ENCODE measurements at regions not wholly inside any gene's neighbourhood (a gene's known extent, or its start where the extent isn't known, plus 50 kb on each side); places are given as distances from the start of the nearest gene placed in this dataset.

DNA sequence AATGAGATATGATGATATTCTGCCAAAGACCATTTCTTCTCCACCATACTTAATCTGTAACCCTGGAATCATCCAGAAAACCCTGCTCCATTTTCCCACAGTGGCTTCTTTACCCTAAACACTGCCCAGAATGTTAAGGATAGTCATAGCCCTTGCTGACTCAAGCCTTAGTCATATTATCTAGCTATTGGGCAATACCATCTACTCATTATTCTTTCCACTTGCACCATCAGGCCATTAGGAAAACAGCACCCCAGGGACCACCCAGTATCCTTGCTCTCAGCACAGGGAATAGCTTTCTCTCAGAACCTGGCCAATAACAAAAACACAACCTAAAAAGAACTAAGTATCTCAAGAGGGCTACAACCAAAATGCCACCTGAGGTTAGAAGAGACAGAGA, 445.7 kb upstream of the SLC14A2 start (continued):
- TF ChIP-seq, protein P1, sequence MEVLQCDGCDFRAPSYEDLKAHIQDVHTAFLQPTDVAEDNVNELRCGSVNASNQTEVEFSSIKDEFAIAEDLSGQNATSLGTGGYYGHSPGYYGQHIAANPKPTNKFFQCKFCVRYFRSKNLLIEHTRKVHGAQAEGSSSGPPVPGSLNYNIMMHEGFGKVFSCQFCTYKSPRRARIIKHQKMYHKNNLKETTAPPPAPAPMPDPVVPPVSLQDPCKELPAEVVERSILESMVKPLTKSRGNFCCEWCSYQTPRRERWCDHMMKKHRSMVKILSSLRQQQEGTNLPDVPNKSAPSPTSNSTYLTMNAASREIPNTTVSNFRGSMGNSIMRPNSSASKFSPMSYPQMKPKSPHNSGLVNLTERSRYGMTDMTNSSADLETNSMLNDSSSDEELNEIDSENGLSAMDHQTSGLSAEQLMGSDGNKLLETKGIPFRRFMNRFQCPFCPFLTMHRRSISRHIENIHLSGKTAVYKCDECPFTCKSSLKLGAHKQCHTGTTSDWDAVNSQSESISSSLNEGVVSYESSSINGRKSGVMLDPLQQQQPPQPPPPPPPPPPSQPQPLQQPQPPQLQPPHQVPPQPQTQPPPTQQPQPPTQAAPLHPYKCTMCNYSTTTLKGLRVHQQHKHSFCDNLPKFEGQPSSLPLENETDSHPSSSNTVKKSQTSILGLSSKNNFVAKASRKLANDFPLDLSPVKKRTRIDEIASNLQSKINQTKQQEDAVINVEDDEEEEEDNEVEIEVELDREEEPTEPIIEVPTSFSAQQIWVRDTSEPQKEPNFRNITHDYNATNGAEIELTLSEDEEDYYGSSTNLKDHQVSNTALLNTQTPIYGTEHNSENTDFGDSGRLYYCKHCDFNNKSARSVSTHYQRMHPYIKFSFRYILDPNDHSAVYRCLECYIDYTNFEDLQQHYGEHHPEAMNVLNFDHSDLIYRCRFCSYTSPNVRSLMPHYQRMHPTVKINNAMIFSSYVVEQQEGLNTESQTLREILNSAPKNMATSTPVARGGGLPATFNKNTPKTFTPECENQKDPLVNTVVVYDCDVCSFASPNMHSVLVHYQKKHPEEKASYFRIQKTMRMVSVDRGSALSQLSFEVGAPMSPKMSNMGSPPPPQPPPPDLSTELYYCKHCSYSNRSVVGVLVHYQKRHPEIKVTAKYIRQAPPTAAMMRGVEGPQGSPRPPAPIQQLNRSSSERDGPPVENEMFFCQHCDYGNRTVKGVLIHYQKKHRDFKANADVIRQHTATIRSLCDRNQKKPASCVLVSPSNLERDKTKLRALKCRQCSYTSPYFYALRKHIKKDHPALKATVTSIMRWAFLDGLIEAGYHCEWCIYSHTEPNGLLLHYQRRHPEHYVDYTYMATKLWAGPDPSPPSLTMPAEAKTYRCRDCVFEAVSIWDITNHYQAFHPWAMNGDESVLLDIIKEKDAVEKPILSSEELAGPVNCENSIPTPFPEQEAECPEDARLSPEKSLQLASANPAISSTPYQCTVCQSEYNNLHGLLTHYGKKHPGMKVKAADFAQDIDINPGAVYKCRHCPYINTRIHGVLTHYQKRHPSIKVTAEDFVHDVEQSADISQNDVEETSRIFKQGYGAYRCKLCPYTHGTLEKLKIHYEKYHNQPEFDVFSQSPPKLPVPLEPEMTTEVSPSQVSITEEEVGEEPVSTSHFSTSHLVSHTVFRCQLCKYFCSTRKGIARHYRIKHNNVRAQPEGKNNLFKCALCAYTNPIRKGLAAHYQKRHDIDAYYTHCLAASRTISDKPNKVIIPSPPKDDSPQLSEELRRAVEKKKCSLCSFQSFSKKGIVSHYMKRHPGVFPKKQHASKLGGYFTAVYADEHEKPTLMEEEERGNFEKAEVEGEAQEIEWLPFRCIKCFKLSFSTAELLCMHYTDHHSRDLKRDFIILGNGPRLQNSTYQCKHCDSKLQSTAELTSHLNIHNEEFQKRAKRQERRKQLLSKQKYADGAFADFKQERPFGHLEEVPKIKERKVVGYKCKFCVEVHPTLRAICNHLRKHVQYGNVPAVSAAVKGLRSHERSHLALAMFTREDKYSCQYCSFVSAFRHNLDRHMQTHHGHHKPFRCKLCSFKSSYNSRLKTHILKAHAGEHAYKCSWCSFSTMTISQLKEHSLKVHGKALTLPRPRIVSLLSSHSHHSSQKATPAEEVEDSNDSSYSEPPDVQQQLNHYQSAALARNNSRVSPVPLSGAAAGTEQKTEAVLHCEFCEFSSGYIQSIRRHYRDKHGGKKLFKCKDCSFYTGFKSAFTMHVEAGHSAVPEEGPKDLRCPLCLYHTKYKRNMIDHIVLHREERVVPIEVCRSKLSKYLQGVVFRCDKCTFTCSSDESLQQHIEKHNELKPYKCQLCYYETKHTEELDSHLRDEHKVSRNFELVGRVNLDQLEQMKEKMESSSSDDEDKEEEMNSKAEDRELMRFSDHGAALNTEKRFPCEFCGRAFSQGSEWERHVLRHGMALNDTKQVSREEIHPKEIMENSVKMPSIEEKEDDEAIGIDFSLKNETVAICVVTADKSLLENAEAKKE (CRISPR knock-in tag; IDR thresholded peaks at IDR 0.05), result no peak

DNA sequence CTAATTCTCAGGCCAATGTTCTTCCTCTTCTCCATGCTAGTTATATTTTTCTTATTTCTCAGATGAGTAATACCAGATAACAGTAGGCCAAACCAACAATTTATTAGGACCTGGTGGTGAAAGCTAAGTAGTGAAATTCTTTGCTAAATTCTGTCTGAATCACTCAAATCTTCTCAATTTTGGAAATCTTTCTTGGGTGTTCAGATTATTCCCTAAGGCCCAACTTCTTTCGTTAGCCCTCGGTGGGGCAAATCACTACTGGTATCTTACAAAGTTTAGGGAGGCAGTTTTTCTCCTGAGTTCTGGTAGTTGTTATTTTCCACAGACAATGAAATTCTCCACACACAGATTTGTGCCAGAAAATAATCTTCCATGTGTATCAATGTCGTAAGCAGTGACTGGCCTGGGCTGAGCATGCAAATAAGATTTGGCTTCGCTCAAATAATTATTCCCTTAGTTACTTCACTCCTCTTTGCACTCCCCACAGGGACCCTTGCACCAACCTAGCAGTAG, 443.5 kb upstream of the SLC14A2 start:
- Mint-ChIP-seq H3K4me3 (no peak overlapping the region), H3K27ac (no peak overlapping the region), H3K9me3 (no peaks in the 10 kb centered on the region), H3K4me1 (peaks cover 4% of the 10 kb centered on the region; the same call in 2 of the 3 replicates), H3K27me3 (ENCODE audit: insufficient read depth, low read depth, poor library complexity) (no peaks in the 10 kb centered on the region), H3K36me3 (ENCODE audit: low read depth) (no peaks in the 10 kb centered on the region)
- no peaks in the 10 kb centered on the region for H3K9me2 ChIP-seq (ENCODE audit: insufficient read depth)
- no peaks in the 10 kb centered on the region for H3K79me2 ChIP-seq (replicated peaks; ENCODE audit: insufficient read depth)
- no peaks in the 10 kb centered on the region for H3K36me3 ChIP-seq (ENCODE audit: insufficient read depth)
- no peaks in the 10 kb centered on the region for H3F3A ChIP-seq (replicated peaks; ENCODE audit: low read depth)
- no peaks in the 10 kb centered on the region for H4K20me1 ChIP-seq (replicated peaks; ENCODE audit: insufficient read depth)
- DNase-seq (ENCODE audit: low spot score), result no peak
- H3K4me1 ChIP-seq (ENCODE audit: insufficient read depth), result no peaks in the 10 kb centered on the region
- no peak overlapping the region for H3K27ac ChIP-seq (ENCODE audit: low read depth)
- H3K4me3 ChIP-seq, result no peak overlapping the region
- ATAC-seq, result no peak
- H3K4me2 ChIP-seq, result no peak overlapping the region
- H2AFZ ChIP-seq, result no peak overlapping the region
- H3K27me3 ChIP-seq (ENCODE audit: insufficient read depth), result no peaks in the 10 kb centered on the region
- TF ChIP-seq ZNF114 (CRISPR knock-in tag; IDR thresholded peaks at IDR 0.05) (no peak), NANOG (IDR thresholded peaks at IDR 0.05; ENCODE audit: borderline replicate concordance) (no peak), ZNF331 (CRISPR knock-in tag; IDR thresholded peaks at IDR 0.05; ENCODE audit: low read depth) (no peak), EZH2phosphoT487 (IDR thresholded peaks at IDR 0.05; ENCODE audit: unreplicated experiment) (no peak), CREB1 (CRISPR knock-in tag; IDR thresholded peaks at IDR 0.05; ENCODE audit: low read depth) (no peak)
- TF ChIP-seq, protein P2, sequence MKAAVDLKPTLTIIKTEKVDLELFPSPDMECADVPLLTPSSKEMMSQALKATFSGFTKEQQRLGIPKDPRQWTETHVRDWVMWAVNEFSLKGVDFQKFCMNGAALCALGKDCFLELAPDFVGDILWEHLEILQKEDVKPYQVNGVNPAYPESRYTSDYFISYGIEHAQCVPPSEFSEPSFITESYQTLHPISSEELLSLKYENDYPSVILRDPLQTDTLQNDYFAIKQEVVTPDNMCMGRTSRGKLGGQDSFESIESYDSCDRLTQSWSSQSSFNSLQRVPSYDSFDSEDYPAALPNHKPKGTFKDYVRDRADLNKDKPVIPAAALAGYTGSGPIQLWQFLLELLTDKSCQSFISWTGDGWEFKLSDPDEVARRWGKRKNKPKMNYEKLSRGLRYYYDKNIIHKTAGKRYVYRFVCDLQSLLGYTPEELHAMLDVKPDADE (IDR thresholded peaks at IDR 0.05), result no peak
- TF ChIP-seq, protein P1 (CRISPR knock-in tag; IDR thresholded peaks at IDR 0.05), result no peak
